ENCODE measurements at regions not wholly inside any gene's neighbourhood (a gene's known extent, or its start where the extent isn't known, plus 50 kb on each side); places are given as distances from the start of the nearest gene placed in this dataset.
A peak's percentile ranks its signal among the peaks of the same experiment; 100 is the strongest.
"Not testable (repeated sequence)": the region's sequence is repeated elsewhere in the genome, so short reads cannot be mapped to it uniquely, and the experiment has no call there.

DNA sequence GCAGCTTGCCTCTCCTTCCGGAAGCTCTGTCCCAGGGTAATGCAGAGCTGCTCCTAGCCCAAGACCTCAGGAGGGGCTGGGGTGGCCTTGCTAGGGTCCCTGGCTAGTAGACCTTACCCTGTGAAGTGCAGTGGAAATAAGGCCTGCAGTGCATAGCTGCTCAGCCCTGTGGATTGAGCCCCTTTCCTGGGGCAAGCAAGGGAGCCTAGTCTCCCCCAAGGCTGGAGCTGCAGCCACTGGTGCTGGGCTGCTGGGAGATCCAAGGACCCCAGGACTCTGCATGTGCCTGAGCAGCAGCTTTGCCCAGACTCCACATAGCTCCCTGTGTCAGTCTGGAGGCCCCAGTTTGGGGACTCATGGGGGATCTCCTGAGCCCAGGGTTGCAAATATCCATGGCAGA is 57.9 kb downstream of the FANCF start:
- intact Hi-C loops (cut with DNase I): no loop called here
- no peak for DNase-seq

- intact Hi-C loops (cut with DNase I): no loop called here
- no peak for DNase-seq
Measured at GRCh38 chr11:22566293-22566692, 59.3 kb downstream of the FANCF start.

DNA sequence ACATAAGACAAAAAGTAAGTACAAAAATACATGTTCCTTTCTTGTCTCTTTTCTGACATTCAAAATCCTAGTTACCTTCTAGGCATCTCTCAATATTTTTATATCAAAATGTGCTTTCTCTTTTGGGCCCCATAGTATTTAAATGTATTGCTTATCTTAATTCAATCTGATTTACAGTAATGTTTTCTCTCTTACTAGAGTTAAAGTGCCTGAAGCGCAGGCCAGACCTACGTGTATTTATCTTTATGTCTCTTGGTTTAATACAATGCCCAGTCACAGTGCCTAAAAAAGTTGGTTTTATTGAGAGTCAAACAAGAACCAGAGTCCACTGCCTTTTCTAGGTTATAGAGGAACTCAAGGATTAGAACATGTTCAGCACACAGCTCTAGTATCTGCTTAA is 64.3 kb downstream of the FANCF start:
- intact Hi-C loops (cut with DNase I): no loop called here
- DNase-seq: no peak

GRCh38 chr11:22559416-22559815 is 66.2 kb downstream of the FANCF start:
- DNase-seq: no peak
- intact Hi-C loops (cut with DNase I): no loop called here

DNA sequence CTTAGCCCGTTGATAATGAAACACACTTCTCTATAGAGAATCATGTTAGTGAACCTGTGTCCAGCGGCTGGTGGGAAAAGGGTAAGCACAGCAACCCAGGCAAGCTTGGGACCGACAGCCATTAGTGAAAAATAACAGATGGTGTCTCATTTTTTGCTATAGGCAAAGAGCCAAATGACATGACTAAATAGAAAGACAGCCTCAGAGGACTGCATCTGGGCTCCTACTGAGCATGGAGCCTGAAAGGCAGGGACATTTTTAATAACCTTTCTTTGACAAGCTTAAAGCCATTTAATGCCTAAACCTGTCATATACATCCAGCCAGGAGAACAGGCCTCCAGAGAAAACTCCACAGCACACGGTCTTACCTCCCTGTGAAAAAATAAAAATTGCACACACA is 67.0 kb downstream of the FANCF start:
- DNase-seq: no peak
- intact Hi-C loops (cut with DNase I): no loop called here

- intact Hi-C loops (cut with DNase I): no loop called here
- no peak for DNase-seq
Measured at GRCh38 chr11:22556381-22556780, 69.2 kb downstream of the FANCF start.

DNA sequence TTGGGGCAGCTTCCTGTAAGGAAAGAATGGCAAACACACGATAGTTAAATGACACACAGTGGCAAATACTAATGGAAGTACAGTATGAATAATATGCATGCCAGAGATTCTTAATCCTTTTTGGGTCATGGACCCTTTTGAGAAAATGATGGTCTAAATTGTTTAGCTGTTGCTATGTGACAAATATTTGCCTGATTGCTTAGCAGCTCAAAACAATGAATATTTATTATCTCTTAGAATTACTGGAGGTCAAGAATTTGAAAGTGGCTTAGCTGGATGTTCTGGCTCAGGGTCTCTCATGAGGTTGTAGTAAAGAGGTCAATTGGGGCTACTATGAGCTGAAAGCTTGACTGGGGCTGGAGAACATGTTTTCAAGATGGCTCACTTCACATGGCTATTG is 69.7 kb downstream of the FANCF start:
- no peak for DNase-seq
- intact Hi-C loops (cut with DNase I): no loop called here

- DNase-seq: no peak
- intact Hi-C loops (cut with DNase I): no loop called here
Measured at GRCh38 chr11:22554221-22554620, 71.4 kb downstream of the FANCF start.

- DNase-seq: no peak
- intact Hi-C loops (cut with DNase I): no loop called here
Measured at GRCh38 chr11:22552885-22553284, 72.7 kb downstream of the FANCF start.

GRCh38 chr11:22546746-22547145 is 78.9 kb downstream of the FANCF start:
- DNase-seq: no peak
- intact Hi-C loops (cut with DNase I): no loop called here

- intact Hi-C loops (cut with DNase I): no loop called here
- no peak for DNase-seq
Measured at GRCh38 chr11:22543261-22543660, 82.4 kb downstream of the FANCF start.

GRCh38 chr11:22539821-22540256 is 85.8 kb downstream of the FANCF start:
- DNase-seq: peak in 8 of 42 donors; percentile 10 to 63 (median 24)

DNA sequence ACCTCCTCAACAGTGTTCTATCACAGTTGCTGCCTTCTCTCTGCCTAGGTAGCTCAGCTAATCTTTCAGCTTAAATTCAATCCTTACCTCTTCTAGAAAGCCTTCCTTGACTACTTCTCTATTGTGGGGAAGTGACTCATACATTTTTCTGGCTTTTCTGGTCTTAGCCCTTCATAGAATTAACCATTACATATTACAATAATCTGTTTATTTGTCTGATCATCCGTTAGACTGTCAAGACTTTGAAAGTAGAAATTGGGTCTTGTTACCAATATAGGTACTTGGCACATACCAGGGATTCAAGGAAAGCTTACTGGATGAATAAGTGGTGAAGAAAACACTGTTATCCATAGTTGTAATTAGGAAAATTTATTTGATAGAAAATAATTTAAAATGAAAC is 89.6 kb downstream of the FANCF start:
- intact Hi-C loops (cut with DNase I): no loop called here
- no peak for DNase-seq

More at GRCh38 chr11:22539821-22540256, 85.8 kb downstream of the FANCF start:
- intact Hi-C loops (cut with DNase I): no loop called here

DNA sequence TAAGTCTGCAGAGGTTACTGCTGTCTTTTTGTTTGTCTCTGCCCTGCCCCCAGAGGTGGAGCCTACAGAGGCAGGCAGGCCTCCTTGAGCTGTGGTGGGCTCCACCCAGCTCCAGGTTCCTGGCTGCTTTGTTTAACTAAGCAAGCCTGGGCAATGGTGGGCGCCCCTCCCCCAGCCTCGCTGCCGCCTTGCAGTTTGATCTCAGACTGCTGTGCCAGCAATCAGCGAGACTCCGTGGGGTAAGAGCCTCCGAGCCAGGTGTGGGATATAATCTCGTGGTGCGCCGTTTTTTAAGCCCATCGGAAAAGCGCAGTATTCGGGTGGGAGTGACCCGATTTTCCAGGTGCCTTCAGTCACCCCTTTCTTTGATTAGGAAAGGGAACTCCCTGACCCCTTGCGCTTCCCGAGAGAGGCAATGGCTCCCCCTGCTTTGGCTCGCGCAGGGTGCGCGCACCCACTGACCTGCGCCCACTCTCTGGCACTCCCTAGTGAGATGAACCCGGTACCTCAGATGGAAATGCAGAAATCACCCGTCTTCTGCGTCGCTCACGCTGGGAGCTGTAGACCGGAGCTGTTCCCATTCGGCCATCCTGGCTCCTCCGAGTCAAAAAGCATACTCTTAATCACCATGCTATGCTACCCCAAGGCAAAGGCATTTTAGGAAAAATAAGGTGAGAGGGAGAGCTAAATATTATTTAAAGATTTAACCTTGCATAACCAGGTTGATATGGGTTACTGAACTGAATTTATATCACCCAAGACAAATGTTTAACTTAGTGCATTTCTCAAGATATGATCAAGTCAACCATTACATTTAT is 96.8 kb downstream of the FANCF start:
- DNase-seq; intact Hi-C loops (cut with DNase I): not testable (repeated sequence)

GRCh38 chr11:22522225-22522624 is 103.4 kb downstream of the FANCF start:
- intact Hi-C loops (cut with DNase I): no loop called here
- DNase-seq: no peak

DNA sequence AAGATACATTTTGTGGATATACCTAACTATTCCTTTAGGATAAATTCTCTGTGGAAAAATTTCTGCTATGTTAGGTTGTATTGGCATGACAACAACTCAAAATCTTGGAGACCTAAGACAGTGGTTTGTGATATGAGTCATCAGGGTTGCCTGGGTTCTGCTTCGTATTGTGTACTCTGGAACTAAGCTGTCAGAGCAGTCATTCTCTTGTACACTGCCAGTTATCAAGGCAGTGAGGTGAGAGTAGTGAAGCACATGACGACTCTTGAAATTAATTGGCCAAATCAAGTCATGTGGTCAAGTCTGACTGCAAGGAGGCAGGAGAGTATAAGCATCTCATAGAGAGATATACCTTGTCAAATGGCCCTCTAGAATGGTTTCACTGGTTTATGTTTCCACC is 104.4 kb downstream of the FANCF start:
- no peak for DNase-seq
- intact Hi-C loops (cut with DNase I): no loop called here

GRCh38 chr11:22520521-22520920 is 105.1 kb downstream of the FANCF start:
- intact Hi-C loops (cut with DNase I): no loop called here

DNA sequence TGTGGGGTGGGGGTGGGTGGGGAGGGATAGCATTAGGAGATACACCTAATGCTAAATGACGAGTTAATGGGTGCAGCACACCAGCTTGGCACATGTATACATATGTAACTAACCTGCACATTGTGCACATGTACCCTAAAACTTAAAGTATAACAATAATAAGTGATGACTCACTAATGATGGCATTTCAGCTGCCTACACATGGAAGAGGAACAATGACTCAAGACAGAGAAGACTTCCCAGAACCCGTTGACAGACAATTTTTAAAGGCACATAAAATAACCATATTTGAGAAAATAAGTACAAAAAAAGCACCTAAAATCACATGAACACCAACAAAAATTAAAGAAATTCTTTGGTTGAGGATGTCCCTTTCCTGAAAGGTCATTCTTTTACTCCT is 107.3 kb downstream of the FANCF start:
- peak in 4 of 42 donors; percentile 9 to 39 (median 14) for DNase-seq
- intact Hi-C loops (cut with DNase I): not testable (repeated sequence)

More at GRCh38 chr11:22520521-22520920, 105.1 kb downstream of the FANCF start:
- no peak for DNase-seq

GRCh38 chr11:22516111-22516510 is 109.5 kb downstream of the FANCF start:
- DNase-seq: no peak
- intact Hi-C loops (cut with DNase I): no loop called here

DNA sequence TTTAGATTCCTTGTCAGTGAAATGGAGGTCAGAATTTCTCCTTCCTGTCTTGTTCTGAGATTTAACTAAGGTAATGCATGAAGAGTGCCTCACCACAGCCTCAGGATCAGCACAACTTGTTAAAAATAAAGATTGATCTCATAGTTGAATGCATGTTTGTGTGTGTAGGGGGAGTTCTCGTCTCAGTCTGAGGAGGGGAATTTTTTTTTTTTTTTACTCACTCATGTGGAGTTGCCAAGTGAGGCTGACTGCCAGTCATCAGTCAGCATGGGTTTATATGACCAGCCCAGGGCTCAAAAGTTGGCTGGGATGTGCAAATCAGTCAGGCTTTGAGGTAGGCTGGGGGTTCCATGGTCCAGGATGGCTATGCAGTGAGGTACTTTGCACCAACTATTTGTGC is 113.2 kb downstream of the FANCF start:
- DNase-seq: no peak
- intact Hi-C loops (cut with DNase I): no loop called here

GRCh38 chr11:22510741-22511140 is 114.9 kb downstream of the FANCF start:
- DNase-seq: no peak
- intact Hi-C loops (cut with DNase I): no loop called here

Data from head of caudate nucleus (tissue), 42 donors.